Retinal pigment epithelial cell (primary cell): ENCODE measurements at regions not wholly inside any gene's neighbourhood (a gene's known extent, or its start where the extent isn't known, plus 50 kb on each side); places are given as distances from the start of the nearest gene placed in this dataset.
"Not testable (repeated sequence)": the region's sequence is repeated elsewhere in the genome, so short reads cannot be mapped to it uniquely, and the experiment has no call there.

Experiments
- DNase-seq: peaks from one replicate; pipeline ENCODE4 v3.0.0-alpha.2; 2010; ENCODE audit warnings: low read depth
- H3K4me3 ChIP-seq: 2 replicates; pipeline ENCODE4 v1.5.1; 2011; ENCODE audit warnings: mild to moderate bottlenecking, low read length, control low read depth, moderate library complexity
- CTCF ChIP-seq: conservative IDR thresholded peaks from 2 replicates; pipeline ENCODE4 v1.5.1; 2011; ENCODE audit warnings: low read depth, low read length, control low read depth, inconsistent platforms

GRCh38 chr2:186138845-186139244, 347.2 kb upstream of the ZC3H15 start:
- no peak for TF ChIP-seq CTCF
- no peak overlapping the region for H3K4me3 ChIP-seq
- no peak for DNase-seq

GRCh38 chr2:186159101-186159500, 327.0 kb upstream of the ZC3H15 start:
- no peak overlapping the region for H3K4me3 ChIP-seq
- TF ChIP-seq CTCF, result no peak
- no peak for DNase-seq

DNA sequence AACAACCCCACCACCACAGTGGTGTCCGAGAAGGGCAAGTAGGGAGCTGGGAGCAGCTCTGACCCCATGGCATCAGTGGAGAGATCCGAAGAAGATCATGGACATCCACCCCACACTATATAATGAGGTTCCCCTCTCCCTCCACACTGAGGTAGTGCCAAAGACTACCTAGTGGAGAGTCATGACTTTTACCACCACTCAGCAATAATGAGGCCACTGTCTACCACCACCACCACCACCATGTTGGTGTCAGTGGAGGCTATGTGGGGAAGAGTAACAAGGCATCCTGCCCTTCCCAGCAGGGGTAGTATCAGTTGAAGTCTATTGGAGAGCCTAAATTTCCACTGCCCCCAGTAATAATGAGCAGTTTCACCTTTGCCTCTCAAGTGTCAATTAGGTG, 321.7 kb upstream of the ZC3H15 start:
- DNase-seq, result no peak
- TF ChIP-seq CTCF, result no peak
- no peak overlapping the region for H3K4me3 ChIP-seq

- no peak overlapping the region for H3K4me3 ChIP-seq
- TF ChIP-seq CTCF, result no peak
- no peak for DNase-seq
Measured at GRCh38 chr2:186170693-186171092, 315.4 kb upstream of the ZC3H15 start.

- no peak for TF ChIP-seq CTCF
- no peak overlapping the region for H3K4me3 ChIP-seq
- no peak for DNase-seq
Measured at GRCh38 chr2:186181625-186182024, 304.4 kb upstream of the ZC3H15 start.

GRCh38 chr2:186182366-186182765, 303.7 kb upstream of the ZC3H15 start:
- H3K4me3 ChIP-seq, DNase-seq: not testable (repeated sequence)

GRCh38 chr2:186183406-186183805, 302.7 kb upstream of the ZC3H15 start:
- H3K4me3 ChIP-seq, result no peak overlapping the region
- TF ChIP-seq CTCF, result no peak
- DNase-seq, result no peak

DNA sequence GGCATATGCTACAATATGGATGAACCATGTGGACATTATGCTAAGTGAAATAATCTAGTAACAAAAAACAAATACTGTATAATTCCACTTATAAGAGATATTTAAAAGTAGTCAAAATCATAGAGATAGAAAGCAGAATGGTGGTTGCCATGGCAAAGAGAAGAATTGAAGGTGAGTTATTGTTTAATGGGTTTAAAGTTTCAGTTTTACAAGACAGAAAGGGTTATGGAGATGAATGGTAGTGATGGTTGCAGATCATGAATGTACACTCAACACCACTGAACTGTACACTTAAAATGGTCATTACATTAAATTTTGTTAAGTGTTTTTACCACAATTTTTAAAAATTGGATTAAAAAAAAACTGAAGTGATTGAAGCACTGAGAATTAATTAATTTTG, 298.2 kb upstream of the ZC3H15 start:
- no peak for DNase-seq
- no peak overlapping the region for H3K4me3 ChIP-seq
- no peak for TF ChIP-seq CTCF
